ENCODE measurements at regions not wholly inside any gene's neighbourhood (a gene's known extent, or its start where the extent isn't known, plus 50 kb on each side); places are given as distances from the start of the nearest gene placed in this dataset.

- no peak for TF ChIP-seq CTCF (IDR thresholded peaks at IDR 0.05; ENCODE audit: low read length)
- TF ChIP-seq EZH2 (IDR thresholded peaks at IDR 0.05; ENCODE audit: borderline replicate concordance, low read length): no peak
These were observed 158.5 kb downstream of the INSIG2 start for GRCh38 chr2:118246726-118247125.
